RWPE2 (cell line): ENCODE measurements at regions not wholly inside any gene's neighbourhood (a gene's known extent, or its start where the extent isn't known, plus 50 kb on each side); places are given as distances from the start of the nearest gene placed in this dataset.

Experiments
- ATAC-seq: fragments of 200-7000 bp; cut with Tn5 transposase; 3 replicates; pipeline ENCODE4 v1.9.1; 2021; ENCODE audit warnings: low read depth
- DNase-seq: peaks from one replicate; pipeline ENCODE4 v3.0.0-alpha.2; 2020; ENCODE audit warnings: low spot score
- H3K27ac ChIP-seq: fragments of 450-650 bp; 2 replicates; pipeline ENCODE4 v1.5.1; 2017; ENCODE audit warnings: mild to moderate bottlenecking; ENCODE audit not compliant: poor library complexity, severe bottlenecking
- H3K27me3 ChIP-seq: fragments of 250-450 bp; sonication (Bioruptor Pico); 2 replicates; pipeline ENCODE4 v1.5.1; 2021; ENCODE audit warnings: mild to moderate bottlenecking, moderate library complexity; ENCODE audit not compliant: insufficient read depth, poor library complexity, severe bottlenecking
- H3K36me3 ChIP-seq: fragments of 250-450 bp; sonication (Bioruptor Pico); 2 replicates; pipeline ENCODE4 v1.5.1; 2020; ENCODE audit warnings: low read depth, mild to moderate bottlenecking, moderate library complexity
- H3K4me1 ChIP-seq: fragments of 250-450 bp; sonication (Bioruptor Pico); 2 replicates; pipeline ENCODE4 v1.5.1; 2021; ENCODE audit warnings: mild to moderate bottlenecking, moderate library complexity; ENCODE audit not compliant: insufficient read depth, poor library complexity, severe bottlenecking
- H3K4me3 ChIP-seq: fragments of 250-450 bp; sonication (Bioruptor Pico); 2 replicates; pipeline ENCODE4 v1.5.1; 2021; ENCODE audit warnings: mild to moderate bottlenecking, moderate library complexity; ENCODE audit not compliant: severe bottlenecking
- H3K9me3 ChIP-seq: fragments of 250-450 bp; sonication (Bioruptor Pico); 2 replicates; pipeline ENCODE4 v1.5.1; 2021; ENCODE audit warnings: mild to moderate bottlenecking, moderate library complexity; ENCODE audit not compliant: severe bottlenecking
- TF ChIP-seq, protein P1 (sequence below): fragments of 450-650 bp; IDR thresholded peaks from one replicate; pipeline ENCODE4 v1.5.1; 2017; ENCODE audit warnings: mild to moderate bottlenecking, moderate library complexity; ENCODE audit not compliant: poor library complexity, severe bottlenecking

GRCh38 chr2:217334561-217334960 lies 474.7 kb upstream of the TNP1 start:
- H3K9me3 ChIP-seq, result no peaks in the 10 kb centered on the region
- H3K27ac ChIP-seq, result no peak overlapping the region
- H3K27me3 ChIP-seq, result no peaks in the 10 kb centered on the region

DNA sequence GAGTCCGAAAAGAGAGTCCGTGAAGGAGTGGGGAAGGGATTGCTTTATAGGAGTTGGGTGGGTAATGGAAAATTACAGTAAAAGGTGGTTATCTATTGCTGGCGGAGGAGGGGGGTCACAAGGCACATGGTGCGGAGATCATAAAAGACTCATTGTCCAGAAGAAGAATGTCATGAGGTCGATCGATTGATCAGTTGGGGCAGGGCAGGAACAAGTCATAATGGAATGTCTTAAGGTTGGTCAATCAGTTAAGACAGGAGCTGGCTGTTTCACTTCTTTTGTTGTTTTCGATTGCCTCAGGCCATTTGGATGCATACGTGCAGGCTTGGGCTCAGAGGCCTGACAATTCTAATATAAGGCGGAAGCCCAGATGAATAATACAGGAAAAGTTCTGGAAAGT lies 473.0 kb upstream of the TNP1 start:
- Histone ChIP-seq H3K4me3 (no peak overlapping the region), H3K27ac (no peak overlapping the region), H3K27me3 (no peaks in the 10 kb centered on the region), H3K36me3 (no peaks in the 10 kb centered on the region), H3K9me3 (no peaks in the 10 kb centered on the region), H3K4me1 (peaks cover 23% of the 10 kb centered on the region)
- TF ChIP-seq, protein P1, sequence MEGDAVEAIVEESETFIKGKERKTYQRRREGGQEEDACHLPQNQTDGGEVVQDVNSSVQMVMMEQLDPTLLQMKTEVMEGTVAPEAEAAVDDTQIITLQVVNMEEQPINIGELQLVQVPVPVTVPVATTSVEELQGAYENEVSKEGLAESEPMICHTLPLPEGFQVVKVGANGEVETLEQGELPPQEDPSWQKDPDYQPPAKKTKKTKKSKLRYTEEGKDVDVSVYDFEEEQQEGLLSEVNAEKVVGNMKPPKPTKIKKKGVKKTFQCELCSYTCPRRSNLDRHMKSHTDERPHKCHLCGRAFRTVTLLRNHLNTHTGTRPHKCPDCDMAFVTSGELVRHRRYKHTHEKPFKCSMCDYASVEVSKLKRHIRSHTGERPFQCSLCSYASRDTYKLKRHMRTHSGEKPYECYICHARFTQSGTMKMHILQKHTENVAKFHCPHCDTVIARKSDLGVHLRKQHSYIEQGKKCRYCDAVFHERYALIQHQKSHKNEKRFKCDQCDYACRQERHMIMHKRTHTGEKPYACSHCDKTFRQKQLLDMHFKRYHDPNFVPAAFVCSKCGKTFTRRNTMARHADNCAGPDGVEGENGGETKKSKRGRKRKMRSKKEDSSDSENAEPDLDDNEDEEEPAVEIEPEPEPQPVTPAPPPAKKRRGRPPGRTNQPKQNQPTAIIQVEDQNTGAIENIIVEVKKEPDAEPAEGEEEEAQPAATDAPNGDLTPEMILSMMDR, result no peak
- no peak for ATAC-seq
- no peak for DNase-seq

More at GRCh38 chr2:217334561-217334960, 474.7 kb upstream of the TNP1 start:
- TF ChIP-seq, protein P1, result no peak
- Histone ChIP-seq H3K4me1 (peaks cover 28% of the 10 kb centered on the region), H3K36me3 (no peaks in the 10 kb centered on the region), H3K4me3 (no peak overlapping the region)
- ATAC-seq (no peak), DNase-seq (no peak)

DNA sequence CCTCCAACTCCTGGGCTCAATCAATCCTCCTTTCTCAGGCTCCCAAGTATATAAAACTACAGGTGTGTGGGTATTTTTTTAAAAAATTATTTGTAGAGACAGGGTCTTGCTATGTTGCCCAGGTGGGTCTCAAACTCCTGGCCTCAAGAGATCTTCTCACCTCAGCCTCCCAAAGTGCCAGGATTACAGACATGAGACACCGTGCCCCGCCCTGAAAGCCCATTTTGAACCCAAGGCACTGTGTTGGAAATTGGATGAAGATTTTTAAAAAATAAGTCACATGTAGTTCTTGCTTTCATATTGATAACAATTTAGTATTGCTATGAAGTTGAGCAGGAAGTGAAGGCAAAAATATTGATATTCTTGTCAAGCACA lies 472.5 kb upstream of the TNP1 start:
- peaks cover 23% of the 10 kb centered on the region for H3K4me1 ChIP-seq
- no peaks in the 10 kb centered on the region for H3K9me3 ChIP-seq
- TF ChIP-seq, protein P1, result no peak
- no peak overlapping the region for H3K4me3 ChIP-seq
- no peaks in the 10 kb centered on the region for H3K27me3 ChIP-seq
- DNase-seq (no peak), ATAC-seq (no peak)
- no peaks in the 10 kb centered on the region for H3K36me3 ChIP-seq
- peak overlapping the region; percentile 60 for H3K27ac ChIP-seq

DNA sequence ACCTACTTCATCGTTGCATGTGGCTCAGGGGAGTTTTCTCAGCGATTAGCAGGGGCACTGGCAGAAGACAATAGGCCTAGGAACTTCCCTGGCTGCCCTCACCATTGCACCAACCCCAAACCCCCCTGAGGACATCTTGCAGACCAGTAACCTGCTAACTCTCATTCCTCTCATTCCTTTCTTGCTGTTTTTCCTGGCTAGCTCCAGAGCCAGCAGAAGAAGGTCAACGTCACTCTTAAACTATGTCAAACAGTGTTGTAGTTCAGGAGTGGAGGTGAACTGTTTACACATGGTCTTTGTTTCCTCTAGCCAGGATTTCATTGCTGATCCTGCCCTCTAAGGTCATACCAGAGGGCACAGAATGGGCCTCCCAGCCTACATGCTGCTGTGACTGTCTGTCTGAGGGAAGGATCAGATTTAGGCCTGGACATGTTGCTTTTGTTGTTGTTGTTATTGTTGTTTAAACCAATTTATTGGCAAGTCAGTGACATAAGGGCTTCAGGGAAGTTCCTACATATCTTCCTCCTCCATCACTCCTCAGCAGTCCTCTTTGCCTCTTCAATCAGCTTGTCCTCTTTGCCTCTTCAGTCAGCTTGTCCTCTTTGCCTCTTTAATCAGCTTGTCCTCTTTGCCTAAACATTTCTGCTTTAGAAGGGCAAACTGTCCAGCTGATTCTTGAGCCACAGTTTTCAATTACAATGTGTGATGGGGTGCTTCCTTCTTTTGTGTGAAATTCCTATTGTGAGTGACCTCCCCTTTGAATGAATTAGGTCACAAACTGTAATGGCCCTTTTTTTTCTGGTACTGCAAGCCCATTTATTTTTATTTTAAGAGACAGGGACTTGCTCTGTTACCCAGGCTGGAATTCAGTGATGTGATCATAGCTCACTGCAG lies 471.9 kb upstream of the TNP1 start:
- no peak for DNase-seq
- Histone ChIP-seq H3K9me3 (no peaks in the 10 kb centered on the region), H3K27ac (peak overlapping the region; percentile 60), H3K4me3 (no peak overlapping the region), H3K4me1 (peaks cover 23% of the 10 kb centered on the region), H3K36me3 (no peaks in the 10 kb centered on the region), H3K27me3 (no peaks in the 10 kb centered on the region)
- TF ChIP-seq, protein P1, result no peak
- ATAC-seq, result peak; percentile 98

- Histone ChIP-seq H3K4me3 (no peak overlapping the region), H3K27me3 (no peaks in the 10 kb centered on the region), H3K36me3 (no peaks in the 10 kb centered on the region), H3K27ac (peak overlapping the region; percentile 60), H3K9me3 (no peaks in the 10 kb centered on the region), H3K4me1 (peaks cover 31% of the 10 kb centered on the region)
- no peak for DNase-seq
- TF ChIP-seq, protein P1, result no peak
- no peak for ATAC-seq
Measured at GRCh38 chr2:217330647-217331046, 470.8 kb upstream of the TNP1 start.
